GM10266 (cell line): ENCODE measurements at regions not wholly inside any gene's neighbourhood (a gene's known extent, or its start where the extent isn't known, plus 50 kb on each side); places are given as distances from the start of the nearest gene placed in this dataset.
"Not testable (repeated sequence)": the region's sequence is repeated elsewhere in the genome, so short reads cannot be mapped to it uniquely, and the experiment has no call there.

ENCODE experiments used
- DNase-seq: peaks from one replicate; pipeline ENCODE4 v3.0.0; 2012; ENCODE audit errors: extremely low spot score
- TF ChIP-seq, protein P1 (sequence below): IDR thresholded peaks from 2 replicates; pipeline ENCODE4 v1.5.1; 2012; ENCODE audit warnings: mild to moderate bottlenecking, low read depth; ENCODE audit not compliant: control insufficient read depth, insufficient read depth; ENCODE audit errors: missing control alignments

DNA sequence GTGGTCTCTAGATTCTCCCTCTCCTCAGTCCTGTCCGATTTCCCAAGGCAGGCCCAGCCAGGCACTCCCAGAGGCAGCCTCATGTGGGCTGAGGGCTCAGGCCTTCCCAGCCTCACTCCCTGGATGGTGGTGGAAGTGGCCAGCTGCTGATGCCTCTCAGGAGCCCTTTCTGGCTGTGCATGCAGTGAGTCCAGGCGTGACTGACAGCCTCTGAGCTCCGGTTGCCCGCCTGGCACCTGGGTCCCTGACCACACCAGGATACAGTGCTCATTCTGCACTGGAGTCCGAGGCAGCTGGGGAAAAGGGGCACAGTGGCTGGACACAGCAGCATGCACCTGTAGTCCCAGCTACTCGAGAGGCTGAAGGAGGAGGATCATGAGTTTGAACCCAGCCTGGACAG lies 132.6 kb downstream of the CUL2 start:
- TF ChIP-seq, protein P1, sequence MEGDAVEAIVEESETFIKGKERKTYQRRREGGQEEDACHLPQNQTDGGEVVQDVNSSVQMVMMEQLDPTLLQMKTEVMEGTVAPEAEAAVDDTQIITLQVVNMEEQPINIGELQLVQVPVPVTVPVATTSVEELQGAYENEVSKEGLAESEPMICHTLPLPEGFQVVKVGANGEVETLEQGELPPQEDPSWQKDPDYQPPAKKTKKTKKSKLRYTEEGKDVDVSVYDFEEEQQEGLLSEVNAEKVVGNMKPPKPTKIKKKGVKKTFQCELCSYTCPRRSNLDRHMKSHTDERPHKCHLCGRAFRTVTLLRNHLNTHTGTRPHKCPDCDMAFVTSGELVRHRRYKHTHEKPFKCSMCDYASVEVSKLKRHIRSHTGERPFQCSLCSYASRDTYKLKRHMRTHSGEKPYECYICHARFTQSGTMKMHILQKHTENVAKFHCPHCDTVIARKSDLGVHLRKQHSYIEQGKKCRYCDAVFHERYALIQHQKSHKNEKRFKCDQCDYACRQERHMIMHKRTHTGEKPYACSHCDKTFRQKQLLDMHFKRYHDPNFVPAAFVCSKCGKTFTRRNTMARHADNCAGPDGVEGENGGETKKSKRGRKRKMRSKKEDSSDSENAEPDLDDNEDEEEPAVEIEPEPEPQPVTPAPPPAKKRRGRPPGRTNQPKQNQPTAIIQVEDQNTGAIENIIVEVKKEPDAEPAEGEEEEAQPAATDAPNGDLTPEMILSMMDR: no peak
- no peak for DNase-seq

DNA sequence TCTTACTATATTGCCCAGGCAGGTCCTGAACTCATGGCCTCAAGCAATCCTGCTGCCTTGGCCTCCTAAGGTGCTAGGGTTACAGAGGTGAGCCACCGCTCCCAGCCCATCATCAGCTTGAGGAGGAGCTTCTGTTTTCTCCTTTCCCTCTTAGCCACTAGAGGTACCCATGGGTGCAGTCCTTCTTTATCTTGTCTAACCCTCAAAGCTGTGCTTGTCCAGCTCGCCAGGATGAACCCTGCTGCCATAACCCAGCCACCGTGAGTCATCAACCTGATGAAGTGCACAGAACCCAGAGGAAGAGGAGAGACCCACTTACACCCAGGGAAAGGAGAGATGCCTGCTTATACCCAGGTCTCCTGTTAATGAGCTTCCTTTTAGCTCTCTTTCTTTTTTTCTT lies 133.4 kb downstream of the CUL2 start:
- no peak for DNase-seq
- TF ChIP-seq, protein P1: no peak

DNA sequence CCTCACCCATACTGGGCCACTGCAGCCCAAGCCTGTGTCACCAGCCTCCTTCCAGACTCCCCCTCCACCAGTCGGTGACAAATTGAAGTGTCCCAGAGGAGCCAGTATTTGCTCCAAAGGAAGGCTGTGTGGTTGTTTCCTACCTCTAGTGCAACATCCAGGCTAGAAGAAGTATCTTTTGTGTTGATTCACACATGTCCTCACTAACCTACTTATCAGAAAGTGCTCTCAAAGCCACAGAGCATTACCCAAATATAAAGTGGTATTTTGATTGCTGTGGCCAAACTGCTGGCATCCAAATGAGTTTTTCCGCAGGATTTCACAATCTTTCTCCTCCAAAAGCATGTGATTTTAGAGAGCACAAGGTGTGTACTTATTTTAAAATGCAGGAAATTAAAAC lies 134.8 kb downstream of the CUL2 start:
- no peak for DNase-seq
- TF ChIP-seq, protein P1: no peak

DNA sequence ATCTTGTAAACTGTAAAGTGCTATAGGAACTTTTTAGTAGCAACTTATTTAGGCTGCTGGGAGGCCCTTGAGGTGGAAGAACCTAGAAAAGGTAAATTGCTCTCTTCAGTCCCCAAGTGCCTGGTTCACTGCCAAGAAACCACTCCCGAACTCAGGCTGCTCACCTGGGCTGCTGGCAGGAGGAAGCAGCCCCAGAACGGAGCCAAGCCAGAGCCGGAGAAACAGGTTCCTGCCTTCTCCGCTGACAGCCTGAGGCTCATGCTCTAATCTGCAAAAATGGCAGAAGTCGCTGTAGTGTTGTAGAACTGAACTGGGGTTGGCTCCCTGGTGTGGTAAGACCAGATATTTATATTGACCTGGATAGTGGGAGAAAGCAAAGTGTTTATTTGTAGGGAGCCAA lies 136.0 kb downstream of the CUL2 start:
- DNase-seq: no peak

DNA sequence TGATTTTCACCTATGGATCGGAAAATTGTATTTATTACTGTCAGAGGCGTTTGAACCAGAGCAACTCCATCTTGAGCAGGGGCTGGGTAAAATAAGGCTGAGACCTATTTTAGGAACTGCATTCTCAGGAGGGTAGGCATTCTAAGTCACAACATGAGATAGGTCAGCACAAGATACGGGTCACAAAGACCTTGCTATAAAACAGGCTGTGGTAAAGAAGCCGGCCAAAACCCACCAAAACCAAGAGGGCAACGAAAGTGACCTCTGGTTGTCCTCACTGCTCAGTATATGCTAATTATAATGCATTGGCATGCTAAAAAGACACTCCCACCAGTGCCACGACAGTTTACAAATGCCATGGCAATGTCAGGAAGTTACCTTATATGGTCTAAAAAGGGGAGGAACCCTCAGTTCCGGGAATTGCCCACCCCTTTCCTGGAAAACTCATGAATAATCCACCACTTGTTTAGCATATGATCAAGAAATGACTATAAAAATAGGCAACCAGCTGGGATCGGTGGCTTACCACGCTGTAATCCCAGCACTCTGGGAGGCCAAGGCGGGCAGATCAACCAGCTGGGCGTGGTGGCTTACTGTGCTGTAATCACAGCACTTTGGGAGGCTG lies 136.3 kb upstream of the PARD3 start:
- DNase-seq: not testable (repeated sequence)

More for the DNA sequence above, 136.0 kb downstream of the CUL2 start:
- TF ChIP-seq, protein P1: no peak

DNA sequence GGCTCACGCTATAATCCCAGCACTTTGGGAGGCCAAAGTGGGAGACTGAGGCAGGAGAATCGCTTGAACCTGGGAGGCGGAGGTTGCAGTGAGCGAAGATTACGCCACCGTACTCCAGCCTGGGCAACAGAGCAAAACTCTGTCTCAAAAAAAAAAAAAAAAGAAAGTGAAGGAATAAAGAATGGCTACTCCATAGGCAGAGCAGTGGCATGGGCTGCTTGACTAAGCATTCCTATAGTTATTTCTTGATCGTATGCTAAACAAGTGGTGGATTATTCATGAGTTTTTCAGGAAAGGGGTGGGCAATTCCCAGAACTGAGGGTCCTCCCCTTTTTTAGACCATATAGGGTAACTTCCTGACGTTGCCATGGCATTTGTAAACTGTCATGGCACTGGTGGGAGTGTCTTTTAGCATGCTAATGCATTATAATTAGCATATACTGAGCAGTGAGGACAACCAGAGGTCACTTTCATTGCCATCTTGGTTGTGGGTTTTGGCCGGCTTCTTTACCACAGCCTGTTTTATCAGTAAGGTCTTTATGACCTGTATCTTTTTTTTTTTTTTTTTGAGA lies 130.9 kb upstream of the PARD3 start:
- not testable (repeated sequence) for DNase-seq

DNA sequence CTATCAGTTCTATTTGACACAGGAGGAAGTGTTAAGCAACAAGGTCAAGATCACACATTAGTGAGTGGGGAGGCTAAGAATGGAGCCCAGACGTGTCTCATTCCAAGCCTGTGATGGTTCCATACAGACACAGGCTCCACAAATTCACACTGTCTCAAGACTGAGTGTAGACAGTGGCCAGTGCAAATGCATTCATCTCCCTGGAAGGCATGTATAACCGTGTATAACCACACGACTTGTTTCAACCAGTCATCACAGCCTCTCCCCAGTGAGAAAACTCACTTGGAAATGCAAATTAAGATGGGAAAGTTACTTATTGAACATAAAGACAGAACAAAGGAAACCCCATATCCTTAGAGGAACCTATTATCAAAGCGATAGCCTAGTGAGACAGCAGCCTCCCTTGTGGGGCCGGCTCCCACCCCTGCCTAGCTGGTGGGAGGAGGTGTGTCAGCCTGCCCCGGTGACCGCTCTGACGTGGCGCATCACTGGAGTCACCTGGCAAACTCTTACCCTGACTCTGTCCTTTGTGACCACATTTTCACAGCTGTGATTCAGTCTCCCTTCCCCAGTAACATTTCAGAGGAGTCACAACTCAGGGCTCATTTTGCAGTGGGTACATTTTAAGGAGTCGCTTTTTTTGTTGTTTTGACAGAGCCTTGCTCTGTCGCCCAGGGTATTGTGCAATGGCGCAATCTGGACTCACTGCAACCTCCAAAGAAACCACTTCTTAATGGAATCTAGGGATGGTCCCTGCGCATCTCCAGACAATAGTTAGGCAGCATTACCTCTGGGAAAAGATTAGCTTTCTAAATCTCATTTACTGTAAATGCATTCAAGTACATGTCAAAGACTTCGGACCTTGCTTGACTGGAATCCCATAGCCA lies 126.6 kb upstream of the PARD3 start:
- TF ChIP-seq, protein P1: no peak
- no peak for DNase-seq

DNA sequence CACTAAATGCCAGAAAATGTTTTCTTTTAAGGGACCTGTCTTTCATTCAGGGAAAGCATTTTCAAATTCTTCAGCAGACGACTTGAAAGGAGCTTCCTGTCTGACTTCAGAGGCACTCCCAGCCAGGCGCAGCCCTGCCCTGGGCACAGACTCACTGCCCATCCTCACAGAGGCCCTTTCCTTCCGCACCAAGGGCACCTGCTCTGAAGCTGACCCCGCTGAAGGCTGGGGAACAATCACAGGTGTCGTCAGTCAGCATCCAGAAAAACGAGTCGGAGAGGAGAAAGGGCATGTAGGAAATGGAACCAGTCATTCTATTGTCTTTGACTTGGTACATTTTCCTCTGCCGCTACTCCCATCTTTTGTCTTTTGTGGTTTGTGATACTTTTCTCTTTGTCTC lies 125.3 kb upstream of the PARD3 start:
- TF ChIP-seq, protein P1: no peak
- no peak for DNase-seq
